Gastroesophageal sphincter (tissue), 3 donors: ENCODE measurements at regions not wholly inside any gene's neighbourhood (a gene's known extent, or its start where the extent isn't known, plus 50 kb on each side); places are given as distances from the start of the nearest gene placed in this dataset.

Source experiments
- CTCF ChIP-seq, 4 experiments: fragments of 200-600 bp in 2 of 4; fragments of 450-650 bp in 2 of 4; sonication (generic) in 1 of 4; IDR thresholded peaks; one replicate each; pipeline ENCODE4 v1.5.1; 2017 to 2019; ENCODE audit warnings: antibody characterized with exemption in 4 of 4, mild to moderate bottlenecking in 2 of 4, moderate library complexity in 2 of 4
- EP300 ChIP-seq: sonication (generic); formaldehyde crosslinking; IDR thresholded peaks from one replicate; pipeline ENCODE4 v1.6.1; 2017; ENCODE audit warnings: antibody characterized with exemption, mild to moderate bottlenecking
- POLR2AphosphoS5 ChIP-seq: sonication (generic); formaldehyde crosslinking; IDR thresholded peaks from one replicate; pipeline ENCODE4 v1.6.1; 2017; ENCODE audit warnings: antibody characterized with exemption

GRCh38 chr17:68748381-68748780, 147.2 kb upstream of the FAM20A start:
- TF ChIP-seq CTCF (IDR thresholded peaks at IDR 0.05): no peak
- TF ChIP-seq POLR2AphosphoS5: no peak
- TF ChIP-seq EP300: no peak
